GM19351 (cell line): ENCODE measurements at regions not wholly inside any gene's neighbourhood (a gene's known extent, or its start where the extent isn't known, plus 50 kb on each side); places are given as distances from the start of the nearest gene placed in this dataset.
"Not testable (repeated sequence)": the region's sequence is repeated elsewhere in the genome, so short reads cannot be mapped to it uniquely, and the experiment has no call there.

ENCODE experiments used
- ATAC-seq: cut with Tn5 transposase; IDR thresholded peaks from one replicate; pipeline ENCODE4 v1.9.1; 2021; ENCODE audit warnings: mild to moderate bottlenecking, moderate library complexity; ENCODE audit not compliant: unreplicated experiment

DNA sequence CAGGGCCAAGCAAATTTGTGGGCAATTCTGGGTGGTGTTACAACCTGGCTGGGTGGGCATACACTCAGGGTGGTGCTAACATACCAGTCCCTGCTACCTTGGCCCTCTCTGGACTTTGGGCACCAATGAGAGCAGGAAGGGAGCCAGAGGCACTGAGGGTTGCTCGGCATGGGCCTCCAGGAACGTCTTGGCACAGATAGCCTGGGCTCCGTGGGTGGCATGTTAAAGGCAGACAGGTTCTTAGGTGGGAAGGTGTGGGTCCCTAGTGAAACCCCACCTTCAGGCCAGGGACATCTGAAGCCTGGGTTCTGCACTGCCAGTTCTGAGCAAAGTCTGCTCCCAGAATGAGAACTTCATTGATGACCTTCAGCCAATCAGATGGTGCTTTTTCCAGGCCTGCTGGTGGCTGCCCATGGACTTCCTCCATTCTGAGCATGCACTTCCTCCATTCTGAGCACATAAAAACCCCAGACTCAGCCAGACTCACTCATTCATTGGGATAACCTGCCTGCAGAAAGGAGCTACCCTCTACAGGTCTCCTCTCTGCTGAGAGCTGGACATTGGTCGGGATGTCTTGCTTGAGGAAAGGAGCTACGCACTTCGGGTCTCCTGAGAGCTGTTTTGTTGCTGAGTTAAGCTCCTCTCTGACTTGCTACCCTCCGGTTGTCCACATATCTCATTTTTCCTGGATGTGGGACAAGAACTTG lies 2567.1 kb downstream of the PCDH9 start:
- no peak for ATAC-seq

DNA sequence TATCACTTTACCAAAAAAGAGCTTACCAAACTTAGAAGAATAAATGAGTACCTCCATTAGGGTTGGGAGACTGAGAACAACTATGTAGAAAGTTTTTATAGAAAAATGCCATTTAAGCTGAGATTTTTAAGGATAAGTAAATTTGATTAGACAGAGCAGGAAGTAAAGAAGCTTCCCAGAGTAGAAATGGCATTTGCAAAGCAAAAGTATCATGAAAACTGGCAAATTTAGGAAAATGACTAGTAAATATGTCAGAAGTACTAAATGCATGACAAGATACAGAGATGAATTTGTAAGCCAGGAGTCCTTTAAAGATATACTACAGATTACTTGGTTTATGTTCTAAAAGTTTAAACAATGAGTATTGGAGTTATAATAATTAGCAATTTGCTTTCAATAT lies 2581.8 kb downstream of the PCDH9 start:
- ATAC-seq: no peak

DNA sequence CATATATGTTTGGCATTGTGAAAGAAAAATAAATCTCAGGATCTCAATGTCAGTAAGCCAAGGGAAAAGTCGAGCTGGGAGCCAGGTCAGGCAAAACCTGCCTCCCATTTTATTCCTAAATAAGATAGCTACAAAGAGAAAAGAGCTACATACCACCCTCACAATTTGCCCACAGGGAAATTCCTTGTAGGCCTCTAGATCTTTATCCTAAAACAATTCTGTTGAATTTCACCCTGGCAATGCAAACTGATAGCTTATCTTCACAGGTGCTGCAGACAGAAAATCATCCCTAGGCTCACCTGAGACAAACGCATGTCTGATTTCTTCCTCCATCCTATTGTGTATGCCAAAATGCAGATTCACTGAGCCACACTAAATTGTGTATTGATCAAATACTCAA lies 2587.1 kb downstream of the PCDH9 start:
- no peak for ATAC-seq

DNA sequence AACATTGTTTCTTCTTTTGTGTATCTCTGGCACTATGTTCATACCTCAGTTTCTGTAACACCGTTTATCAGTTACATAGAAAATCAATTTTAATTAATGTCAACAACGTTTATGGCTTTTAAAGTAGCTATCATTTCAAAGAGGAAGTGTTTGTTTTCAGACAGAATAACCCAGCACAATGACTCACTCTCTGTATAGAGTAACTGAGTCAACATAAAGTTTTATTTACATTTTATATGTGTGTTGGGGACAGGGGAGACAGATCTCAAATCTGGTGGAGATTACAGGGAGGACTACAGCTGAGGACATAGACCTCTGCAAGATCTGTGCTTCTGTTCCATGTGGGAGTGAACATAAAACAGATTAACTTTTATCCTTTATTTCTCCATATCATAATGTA lies 2590.1 kb downstream of the PCDH9 start:
- no peak for ATAC-seq

DNA sequence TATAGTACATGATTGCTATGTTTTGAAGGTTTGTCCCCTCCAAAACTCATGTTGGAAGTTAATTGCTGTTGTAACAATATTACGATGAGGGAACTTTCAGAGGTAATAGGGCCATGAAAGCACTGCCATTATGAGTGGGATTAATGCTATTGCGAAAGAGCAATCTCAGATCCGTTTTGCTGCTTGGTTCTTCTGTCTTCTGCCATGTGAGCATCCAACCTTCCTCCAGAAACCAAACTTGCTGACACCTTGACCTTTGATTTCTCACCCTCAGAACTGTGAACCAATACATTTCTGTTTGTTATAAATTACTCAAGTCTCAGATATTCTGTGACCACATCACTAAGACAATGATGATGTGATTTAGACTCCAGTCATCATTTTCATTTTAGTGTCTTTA lies 2590.9 kb downstream of the PCDH9 start:
- no peak for ATAC-seq

DNA sequence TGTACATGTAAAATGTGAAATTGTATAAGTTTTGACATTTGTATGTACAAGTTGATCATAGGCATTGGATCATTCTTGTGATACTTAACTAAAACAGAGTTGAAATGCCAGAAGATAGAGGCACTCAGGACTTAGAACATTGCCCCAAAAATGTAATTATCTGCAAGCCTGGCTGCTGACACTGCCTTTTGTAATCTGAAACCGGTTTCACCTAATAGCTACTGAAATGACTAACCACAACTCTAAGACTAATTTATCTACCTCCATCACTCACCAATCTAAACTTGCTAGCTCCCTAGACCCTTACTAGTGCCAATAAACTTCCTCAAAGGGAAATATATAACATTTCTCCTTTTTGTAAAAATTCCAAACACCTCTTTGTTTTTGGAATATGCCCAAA lies 2596.2 kb downstream of the PCDH9 start:
- ATAC-seq: no peak

DNA sequence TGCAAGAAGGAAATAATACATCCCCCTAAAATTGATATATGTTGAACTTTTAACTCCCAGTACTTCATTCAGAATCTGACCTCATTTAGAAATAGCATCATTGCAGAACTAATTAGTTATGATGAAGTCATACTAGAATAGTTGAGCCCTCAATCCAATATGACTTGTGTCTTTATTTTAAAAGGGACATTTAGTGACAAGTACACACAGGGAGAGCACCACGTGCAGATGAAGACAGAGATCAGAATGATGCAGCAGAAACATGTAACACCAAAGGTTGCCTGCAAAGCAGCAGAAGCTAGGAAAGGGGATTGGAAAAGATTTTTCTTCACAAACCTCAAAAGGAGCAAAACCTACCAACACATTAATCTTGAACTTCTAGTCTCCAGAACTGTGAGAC lies 2602.5 kb downstream of the PCDH9 start:
- no peak for ATAC-seq

DNA sequence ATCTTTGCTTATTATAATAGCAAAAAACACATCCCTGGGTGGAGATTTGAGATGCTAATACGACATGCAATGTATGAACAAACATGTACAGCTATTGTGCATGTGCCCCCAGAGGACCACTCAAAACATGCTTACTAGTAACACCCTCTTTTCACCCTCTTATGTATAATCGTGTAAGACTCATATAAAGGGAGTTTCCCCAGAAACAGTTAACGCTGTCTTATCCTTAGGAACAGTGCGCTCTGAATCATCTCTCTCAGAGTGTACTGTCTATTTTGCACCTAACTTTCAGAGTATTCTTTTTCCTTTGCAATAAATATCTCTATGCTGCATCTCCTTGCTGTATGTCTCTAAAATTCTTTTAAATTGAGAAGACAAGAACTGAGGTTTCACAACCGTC lies 2604.0 kb downstream of the PCDH9 start:
- ATAC-seq: no peak

DNA sequence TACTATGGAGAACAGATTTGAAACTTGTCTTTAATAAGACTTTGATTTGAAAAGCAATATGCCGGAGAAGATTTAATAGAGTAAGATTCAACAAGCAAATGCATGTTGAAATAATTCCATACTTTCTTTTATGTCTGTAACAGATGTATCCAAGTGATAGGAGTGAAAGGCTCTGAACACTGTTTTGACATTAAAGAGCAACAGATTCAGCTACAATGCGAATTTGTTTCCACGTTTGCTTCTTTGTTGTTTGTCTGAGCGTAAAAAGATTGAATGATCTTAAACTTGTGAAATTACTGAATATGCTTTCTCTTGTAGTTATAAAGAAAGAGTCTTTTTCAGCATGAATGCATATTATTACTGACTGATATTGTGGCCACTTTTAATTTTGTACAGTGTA lies 2612.9 kb downstream of the PCDH9 start:
- ATAC-seq: no peak

DNA sequence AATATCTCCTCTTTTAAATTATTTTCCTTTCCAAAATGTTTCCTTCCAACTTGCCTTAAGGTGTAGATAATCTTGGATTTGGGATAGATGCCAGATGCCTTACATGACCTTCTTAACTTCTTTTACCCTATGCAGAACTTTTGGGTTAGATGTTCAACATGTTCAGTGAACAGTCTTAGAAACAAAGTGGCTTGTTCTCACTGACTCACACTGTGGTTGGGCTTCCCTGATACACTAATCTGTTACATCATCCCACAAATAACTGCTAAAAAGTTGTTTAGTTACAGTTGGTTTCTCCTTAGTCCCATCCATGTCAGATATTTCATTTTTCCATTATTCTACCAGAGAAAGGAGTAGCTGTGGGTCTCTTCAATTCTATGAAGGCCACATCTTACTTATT lies 2638.2 kb downstream of the PCDH9 start:
- no peak for ATAC-seq

DNA sequence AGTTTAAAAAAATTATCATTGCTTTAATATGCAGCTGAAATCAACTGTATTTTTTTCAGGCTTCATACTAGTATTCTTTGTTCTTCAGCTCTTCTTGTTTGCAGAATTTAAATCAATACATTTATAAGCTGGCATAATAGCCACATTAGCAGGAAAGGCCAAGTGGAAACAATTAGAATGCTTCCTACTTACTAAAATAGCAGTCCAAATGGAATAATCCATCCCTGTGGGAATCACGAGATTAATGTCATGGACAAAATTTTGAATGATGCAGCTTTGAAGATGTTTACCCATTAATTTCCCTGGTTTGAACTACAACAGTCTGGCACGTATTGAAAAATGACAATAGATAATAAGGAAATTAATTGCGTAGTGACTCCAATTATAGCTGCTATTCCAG lies 2650.8 kb downstream of the PCDH9 start:
- no peak for ATAC-seq

DNA sequence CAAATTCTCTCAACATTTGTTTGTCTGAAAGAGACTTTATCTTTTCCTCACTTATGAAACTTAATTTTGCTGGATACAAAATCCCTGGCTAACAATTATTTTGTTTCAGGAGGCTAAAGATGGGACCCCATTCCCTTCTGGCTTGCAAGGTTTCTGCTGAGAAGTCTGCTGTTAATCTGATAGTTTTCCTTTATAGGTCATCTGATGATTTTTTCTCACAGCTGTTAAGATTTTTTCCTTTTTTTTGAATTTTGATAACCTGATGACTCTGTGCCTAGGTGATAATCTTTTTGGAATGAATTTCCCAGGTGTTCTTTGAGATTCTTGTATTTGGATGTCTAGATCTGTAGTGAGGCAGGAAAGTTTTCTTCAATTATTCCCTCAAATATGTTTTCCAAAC lies 2661.4 kb downstream of the PCDH9 start:
- no peak for ATAC-seq

DNA sequence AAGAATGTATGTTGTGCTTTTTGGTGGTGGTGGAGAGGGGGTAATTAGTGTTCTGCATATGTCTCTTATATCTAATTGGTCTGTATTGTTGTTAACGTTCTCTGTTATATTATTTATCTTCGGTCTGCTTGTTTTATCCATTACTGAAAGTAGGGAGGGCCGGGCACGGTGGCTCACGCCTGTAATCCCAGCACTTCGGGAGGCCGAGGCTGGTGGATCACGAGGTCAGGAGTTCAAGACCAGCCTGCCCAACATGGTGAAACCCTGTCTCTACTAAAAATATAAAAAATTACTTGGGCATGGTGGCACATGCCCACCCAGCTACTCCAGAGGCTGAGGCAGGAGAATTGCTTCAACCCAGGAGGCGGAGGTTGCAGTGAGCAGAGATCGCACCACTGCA lies 2672.1 kb downstream of the PCDH9 start:
- ATAC-seq: not testable (repeated sequence)

DNA sequence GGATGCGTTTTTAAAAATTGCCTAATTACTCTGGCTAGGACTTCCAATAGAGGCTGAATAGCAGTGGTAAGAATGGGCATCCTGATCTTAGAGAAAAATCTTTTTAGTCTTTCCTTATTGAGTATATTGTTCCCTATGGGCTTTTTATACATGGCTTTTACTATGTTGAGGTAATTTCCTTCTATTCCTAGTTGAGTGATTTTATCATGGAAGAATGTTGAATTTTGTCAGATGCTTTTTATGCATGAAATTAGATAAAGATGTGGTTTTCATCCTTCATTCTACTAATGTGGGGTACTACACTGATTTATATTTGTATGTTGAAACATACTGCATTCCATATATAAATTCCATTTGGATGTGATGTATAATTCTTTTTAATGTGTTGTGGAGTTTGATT lies 2673.8 kb downstream of the PCDH9 start:
- no peak for ATAC-seq

DNA sequence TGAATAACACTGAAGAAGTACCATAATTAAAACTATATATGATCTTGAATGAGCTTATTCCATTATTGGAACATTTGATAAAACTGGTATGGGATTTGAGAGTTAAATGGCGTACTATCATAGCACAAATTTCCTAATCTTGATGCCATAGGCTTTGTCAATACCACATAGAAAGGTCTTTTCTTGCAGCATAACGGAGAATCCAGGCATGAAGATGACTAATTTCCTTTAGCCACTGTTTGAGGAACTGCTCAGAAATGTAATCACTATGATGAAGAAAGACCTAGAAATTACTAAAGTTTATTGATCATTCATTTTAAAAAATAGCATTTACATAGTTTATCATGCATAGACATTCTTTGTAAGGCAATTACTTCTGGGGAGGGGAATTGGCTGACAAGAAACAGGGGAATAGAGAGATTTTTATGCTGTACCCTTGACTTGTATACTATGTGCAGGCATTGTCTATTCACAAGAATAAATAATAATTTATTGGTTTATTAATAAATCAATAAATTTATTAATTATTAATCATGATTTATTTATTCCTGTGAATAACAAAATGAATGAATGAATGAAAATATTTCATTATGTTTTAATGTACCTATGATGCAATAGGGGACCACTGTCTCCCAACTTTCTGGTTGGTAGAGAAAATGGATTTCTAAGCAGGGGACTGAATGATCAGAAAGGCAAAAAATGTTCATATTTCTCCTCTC lies 2676.6 kb downstream of the PCDH9 start:
- no peak for ATAC-seq

DNA sequence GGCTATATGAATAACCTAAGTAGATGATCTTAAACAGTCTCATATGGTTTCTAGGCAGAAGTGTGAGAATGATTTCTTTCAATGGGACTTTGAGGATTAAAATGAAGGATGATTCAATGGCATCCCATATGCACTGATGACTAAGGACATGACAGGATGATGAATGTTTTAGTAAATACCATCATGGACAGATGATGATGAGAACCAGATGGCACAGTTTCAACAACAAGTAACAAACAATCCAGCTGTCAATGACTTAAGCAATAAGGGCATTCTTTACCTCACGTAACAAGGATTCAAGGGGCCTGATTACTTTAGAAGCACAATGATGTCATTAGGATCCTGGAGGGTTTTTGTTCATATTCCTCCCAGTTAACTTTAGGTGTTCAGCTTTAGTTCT lies 2678.4 kb downstream of the PCDH9 start:
- ATAC-seq: no peak

DNA sequence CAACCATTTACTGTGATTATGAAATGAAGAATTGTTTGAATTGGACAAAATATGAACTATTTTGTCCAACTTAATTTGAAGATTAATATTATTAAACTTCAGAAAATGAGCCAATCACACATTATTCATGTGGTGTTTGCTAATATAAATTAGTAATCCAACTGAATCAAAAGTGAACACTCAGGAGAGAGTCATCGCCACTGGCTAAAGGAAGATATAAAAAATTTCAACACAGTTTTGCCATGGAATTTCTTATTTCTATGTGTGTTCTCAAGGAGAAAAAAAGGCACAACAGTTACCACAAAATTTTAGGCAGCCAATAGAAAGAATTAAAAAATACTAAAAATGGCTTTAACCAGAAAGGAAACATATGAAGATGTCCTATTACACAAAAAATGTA lies 2683.8 kb downstream of the PCDH9 start:
- ATAC-seq: no peak

DNA sequence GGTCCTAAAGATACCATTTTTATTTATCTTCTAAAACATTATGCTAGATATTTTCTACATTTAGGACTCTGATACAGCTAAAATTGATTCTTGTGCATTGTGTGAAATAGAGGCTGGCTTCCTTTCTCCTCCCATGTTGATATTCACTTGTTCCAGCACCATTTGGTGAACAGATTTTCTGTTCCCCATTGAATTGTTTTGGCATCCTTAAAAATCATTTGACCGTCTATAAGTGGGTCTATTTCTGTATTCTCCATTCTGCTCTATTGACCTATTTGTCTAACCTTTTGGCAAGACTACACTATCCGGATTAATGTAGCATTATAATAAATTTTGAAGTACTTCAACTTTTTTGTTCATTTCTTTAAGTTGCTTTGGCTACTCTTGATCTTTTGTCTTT lies 2689.2 kb downstream of the PCDH9 start:
- ATAC-seq: no peak

DNA sequence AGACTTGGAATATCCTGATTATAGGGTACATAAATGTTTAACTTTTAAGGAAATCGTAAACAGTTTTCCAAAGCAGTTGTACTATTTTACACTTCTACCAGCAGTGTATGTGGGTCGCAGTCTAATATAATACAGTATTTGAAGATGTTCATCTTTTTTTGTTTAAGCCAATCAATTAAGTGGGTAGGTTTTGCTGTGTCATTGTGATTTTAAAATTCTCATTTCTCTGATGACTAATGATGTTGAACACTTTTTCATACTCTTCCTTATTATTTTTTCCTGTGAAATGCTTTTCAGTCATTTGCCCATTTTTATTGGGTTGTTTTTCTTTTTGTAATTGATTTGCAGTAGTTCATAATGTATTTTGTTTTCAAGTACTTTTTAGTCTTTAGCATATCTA lies 2689.7 kb downstream of the PCDH9 start:
- ATAC-seq: no peak

DNA sequence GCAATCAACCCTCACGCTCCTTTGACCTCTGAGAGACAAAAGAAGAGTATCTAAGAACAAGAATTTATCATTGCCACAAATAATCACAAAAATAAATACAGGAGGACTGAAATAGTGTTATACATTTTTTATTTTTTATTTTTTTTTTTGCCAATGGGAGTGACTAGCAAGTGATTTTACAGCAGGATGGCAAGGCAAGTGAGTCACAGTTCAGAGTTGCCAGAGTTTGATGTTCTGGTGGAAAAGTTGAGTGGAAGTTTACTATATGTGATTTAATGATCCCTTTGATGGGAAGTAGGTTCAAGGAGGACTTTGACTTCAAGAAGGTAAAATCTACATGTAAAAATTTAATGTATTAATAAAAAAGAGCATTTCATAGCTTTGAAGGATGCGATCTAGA lies 2691.4 kb downstream of the PCDH9 start:
- no peak for ATAC-seq

DNA sequence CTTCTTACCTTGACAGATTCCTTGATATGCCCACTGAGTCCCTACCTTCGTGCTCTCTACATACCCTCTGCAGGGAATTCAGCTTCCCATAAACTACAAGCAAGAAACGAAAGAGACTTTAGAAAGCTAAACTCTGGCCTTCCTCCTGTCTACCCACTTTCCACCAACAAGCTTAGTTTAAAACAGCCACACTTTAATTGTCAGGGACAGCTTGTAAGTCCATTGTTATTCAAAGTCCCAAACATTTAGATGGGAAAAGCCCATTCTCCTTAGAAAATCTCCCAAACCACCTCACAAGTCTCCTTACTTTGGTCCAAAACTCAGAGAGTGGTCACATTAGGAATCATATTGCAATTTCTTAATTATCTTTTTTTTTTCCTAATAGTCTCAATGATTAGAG lies 2695.8 kb downstream of the PCDH9 start:
- no peak for ATAC-seq

DNA sequence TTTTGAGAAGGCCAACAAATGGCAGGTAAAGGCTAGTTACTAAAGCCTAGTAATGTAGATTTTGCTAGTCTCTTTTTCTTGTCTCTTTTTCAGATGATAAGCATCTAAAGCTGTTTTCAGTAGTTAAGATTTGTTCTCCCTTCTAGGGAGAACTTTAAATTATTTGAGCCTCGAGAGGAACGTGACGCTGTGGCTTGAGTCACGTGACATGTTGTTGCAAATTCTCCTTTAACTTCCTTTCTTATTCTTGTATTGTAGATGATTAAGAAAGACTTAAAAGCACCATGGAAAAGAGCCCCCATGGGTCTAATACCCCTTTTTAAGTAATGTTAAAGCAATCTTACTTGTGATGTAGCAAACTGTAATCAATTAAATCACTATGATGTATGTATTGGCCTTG lies 2698.7 kb downstream of the PCDH9 start:
- no peak for ATAC-seq
